ENCODE measurements at regions not wholly inside any gene's neighbourhood (a gene's known extent, or its start where the extent isn't known, plus 50 kb on each side); places are given as distances from the start of the nearest gene placed in this dataset.

DNA sequence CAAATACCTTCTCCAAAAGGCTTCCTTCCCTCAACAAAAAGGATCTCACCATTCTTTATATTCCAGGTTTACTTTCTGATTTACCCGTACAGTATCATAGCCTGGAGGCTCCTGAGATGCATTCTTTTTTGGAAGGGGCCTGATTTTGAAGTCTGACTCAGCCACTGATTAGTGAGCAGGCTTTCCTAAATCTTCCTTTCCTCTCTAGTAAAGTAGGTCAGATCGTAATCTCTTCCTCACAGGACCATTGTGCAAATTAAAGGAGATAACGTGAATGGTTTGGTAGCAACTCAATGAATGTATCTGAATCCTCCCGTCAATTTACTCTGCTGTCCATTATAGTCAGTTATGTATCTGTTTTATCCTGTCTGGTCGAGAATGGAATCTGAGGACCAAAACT, 227.7 kb upstream of the ANO5 start:
- no peaks in the 10 kb centered on the region for H3K4me1 ChIP-seq (ENCODE audit: control insufficient read depth, low read length)
- H3K9me3 ChIP-seq (ENCODE audit: control insufficient read depth, insufficient read depth, low read length), result no peaks in the 10 kb centered on the region
- no peaks in the 10 kb centered on the region for H3K9me2 ChIP-seq (replicated peaks; ENCODE audit: control insufficient read depth, low read length)
- H3F3A ChIP-seq (ENCODE audit: control insufficient read depth, insufficient read depth), result no peaks in the 10 kb centered on the region
- H4K20me1 ChIP-seq (ENCODE audit: control insufficient read depth, insufficient read depth, low read depth, low read length), result no peaks in the 10 kb centered on the region
- no peaks in the 10 kb centered on the region for H3K79me2 ChIP-seq (ENCODE audit: control insufficient read depth, low read length)
- no peak for TF ChIP-seq EZH2phosphoT487 (IDR thresholded peaks at IDR 0.05; ENCODE audit: borderline replicate concordance, low read length)
- TF ChIP-seq, protein P1, sequence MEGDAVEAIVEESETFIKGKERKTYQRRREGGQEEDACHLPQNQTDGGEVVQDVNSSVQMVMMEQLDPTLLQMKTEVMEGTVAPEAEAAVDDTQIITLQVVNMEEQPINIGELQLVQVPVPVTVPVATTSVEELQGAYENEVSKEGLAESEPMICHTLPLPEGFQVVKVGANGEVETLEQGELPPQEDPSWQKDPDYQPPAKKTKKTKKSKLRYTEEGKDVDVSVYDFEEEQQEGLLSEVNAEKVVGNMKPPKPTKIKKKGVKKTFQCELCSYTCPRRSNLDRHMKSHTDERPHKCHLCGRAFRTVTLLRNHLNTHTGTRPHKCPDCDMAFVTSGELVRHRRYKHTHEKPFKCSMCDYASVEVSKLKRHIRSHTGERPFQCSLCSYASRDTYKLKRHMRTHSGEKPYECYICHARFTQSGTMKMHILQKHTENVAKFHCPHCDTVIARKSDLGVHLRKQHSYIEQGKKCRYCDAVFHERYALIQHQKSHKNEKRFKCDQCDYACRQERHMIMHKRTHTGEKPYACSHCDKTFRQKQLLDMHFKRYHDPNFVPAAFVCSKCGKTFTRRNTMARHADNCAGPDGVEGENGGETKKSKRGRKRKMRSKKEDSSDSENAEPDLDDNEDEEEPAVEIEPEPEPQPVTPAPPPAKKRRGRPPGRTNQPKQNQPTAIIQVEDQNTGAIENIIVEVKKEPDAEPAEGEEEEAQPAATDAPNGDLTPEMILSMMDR (IDR thresholded peaks at IDR 0.05; ENCODE audit: low read depth, low read length, poor library complexity, severe bottlenecking), result no peak
- H3K4me2 ChIP-seq (ENCODE audit: low read length), result no peak overlapping the region
- H3K4me3 ChIP-seq (ENCODE audit: low read length), result no peak overlapping the region
- no peak overlapping the region for H3K27ac ChIP-seq (ENCODE audit: low read depth, low read length)
- no peaks in the 10 kb centered on the region for H3K36me3 ChIP-seq (ENCODE audit: control insufficient read depth, low read length)
- H3K27me3 ChIP-seq (ENCODE audit: control insufficient read depth, low read length), result no peaks in the 10 kb centered on the region

DNA sequence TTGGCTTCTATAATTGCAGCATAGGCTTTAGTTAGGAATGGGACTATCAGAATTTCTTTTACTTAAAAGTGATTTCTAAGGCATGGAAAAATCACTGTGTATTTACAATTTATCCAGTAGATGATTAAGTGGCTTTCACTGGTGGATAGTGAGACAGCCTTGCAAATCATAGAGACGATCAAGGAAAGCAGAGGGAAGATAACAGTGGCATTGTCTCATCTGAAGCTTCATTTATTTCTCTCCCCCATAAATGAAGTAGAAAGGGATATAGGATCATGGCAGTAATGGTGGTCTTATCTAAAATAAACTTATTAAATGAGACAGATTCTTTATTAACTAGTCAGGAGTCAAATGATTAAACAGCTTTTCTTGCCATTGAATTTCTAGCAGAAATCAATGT, 224.2 kb upstream of the ANO5 start:
- no peaks in the 10 kb centered on the region for H4K20me1 ChIP-seq (ENCODE audit: control insufficient read depth, insufficient read depth, low read depth, low read length)
- no peak for TF ChIP-seq EZH2phosphoT487 (IDR thresholded peaks at IDR 0.05; ENCODE audit: borderline replicate concordance, low read length)
- TF ChIP-seq, protein P1 (IDR thresholded peaks at IDR 0.05; ENCODE audit: low read depth, low read length, poor library complexity, severe bottlenecking), result no peak

DNA sequence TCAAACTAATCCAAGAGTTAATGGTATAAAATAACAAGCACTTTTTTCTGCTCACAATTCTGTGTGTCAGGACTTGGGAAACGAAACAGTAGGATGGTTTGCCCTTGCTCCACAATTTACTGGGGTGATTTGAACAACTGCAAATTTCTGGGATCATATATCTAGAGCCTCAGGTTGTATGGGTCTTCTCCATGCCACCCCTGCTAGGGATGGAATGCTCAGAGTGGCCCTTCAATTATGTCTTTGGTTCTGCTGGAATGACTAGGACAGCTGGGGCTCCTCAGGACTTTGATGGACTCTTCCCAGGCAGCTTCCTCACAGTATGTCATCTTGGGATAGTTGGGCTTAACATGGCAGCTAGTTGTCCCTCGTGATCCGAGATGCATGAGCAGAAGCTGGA, 223.0 kb upstream of the ANO5 start:
- no peaks in the 10 kb centered on the region for H3K9me2 ChIP-seq (replicated peaks; ENCODE audit: control insufficient read depth, low read length)
- no peaks in the 10 kb centered on the region for H4K20me1 ChIP-seq (ENCODE audit: control insufficient read depth, insufficient read depth, low read depth, low read length)
- no peak overlapping the region for H3K4me3 ChIP-seq (ENCODE audit: low read length)
- no peak overlapping the region for H3K4me2 ChIP-seq (ENCODE audit: low read length)
- H3K79me2 ChIP-seq (ENCODE audit: control insufficient read depth, low read length), result no peaks in the 10 kb centered on the region
- no peaks in the 10 kb centered on the region for H3K27me3 ChIP-seq (ENCODE audit: control insufficient read depth, low read length)
- no peaks in the 10 kb centered on the region for H3F3A ChIP-seq (ENCODE audit: control insufficient read depth, insufficient read depth)
- H3K27ac ChIP-seq (ENCODE audit: low read depth, low read length), result no peak overlapping the region
- no peaks in the 10 kb centered on the region for H3K4me1 ChIP-seq (ENCODE audit: control insufficient read depth, low read length)
- H3K36me3 ChIP-seq (ENCODE audit: control insufficient read depth, low read length), result no peaks in the 10 kb centered on the region
- H3K9me3 ChIP-seq (ENCODE audit: control insufficient read depth, insufficient read depth, low read length), result no peaks in the 10 kb centered on the region
- no peak for TF ChIP-seq EZH2phosphoT487 (IDR thresholded peaks at IDR 0.05; ENCODE audit: borderline replicate concordance, low read length)
- TF ChIP-seq, protein P1 (IDR thresholded peaks at IDR 0.05; ENCODE audit: low read depth, low read length, poor library complexity, severe bottlenecking), result no peak

More for the DNA sequence above, 224.2 kb upstream of the ANO5 start:
- no peak overlapping the region for H3K4me2 ChIP-seq (ENCODE audit: low read length)
- no peaks in the 10 kb centered on the region for H3K4me1 ChIP-seq (ENCODE audit: control insufficient read depth, low read length)
- H3K27ac ChIP-seq (ENCODE audit: low read depth, low read length), result no peak overlapping the region
- H3K36me3 ChIP-seq (ENCODE audit: control insufficient read depth, low read length), result no peaks in the 10 kb centered on the region
- H3K27me3 ChIP-seq (ENCODE audit: control insufficient read depth, low read length), result no peaks in the 10 kb centered on the region
- H3K9me2 ChIP-seq (replicated peaks; ENCODE audit: control insufficient read depth, low read length), result no peaks in the 10 kb centered on the region
- no peaks in the 10 kb centered on the region for H3F3A ChIP-seq (ENCODE audit: control insufficient read depth, insufficient read depth)
- no peaks in the 10 kb centered on the region for H3K79me2 ChIP-seq (ENCODE audit: control insufficient read depth, low read length)
- no peak overlapping the region for H3K4me3 ChIP-seq (ENCODE audit: low read length)
- H3K9me3 ChIP-seq (ENCODE audit: control insufficient read depth, insufficient read depth, low read length), result no peaks in the 10 kb centered on the region

DNA sequence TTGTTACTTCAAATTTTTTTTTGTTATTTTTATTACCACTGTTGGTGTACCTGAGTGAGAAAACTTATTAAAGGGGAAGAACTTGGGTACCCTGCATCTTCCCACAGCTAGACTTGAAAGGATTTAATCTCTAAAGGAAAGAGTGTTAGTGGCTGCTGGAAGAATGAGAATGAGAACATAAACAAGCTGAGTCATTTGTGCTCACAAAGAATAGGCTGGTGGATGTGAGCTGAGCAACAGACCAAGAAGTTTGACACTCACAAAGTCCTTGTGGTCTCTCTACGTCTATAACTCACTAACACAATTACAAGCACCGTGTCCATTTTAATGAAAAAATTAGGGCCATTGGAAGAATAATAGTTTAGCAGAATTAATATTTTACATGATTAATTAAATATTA, 217.6 kb upstream of the ANO5 start:
- Histone ChIP-seq H3K27me3 (ENCODE audit: control insufficient read depth, low read length) (no peaks in the 10 kb centered on the region), H3F3A (ENCODE audit: control insufficient read depth, insufficient read depth) (no peaks in the 10 kb centered on the region), H3K4me3 (ENCODE audit: low read length) (no peak overlapping the region), H3K4me2 (ENCODE audit: low read length) (no peak overlapping the region), H3K36me3 (ENCODE audit: control insufficient read depth, low read length) (no peaks in the 10 kb centered on the region), H3K79me2 (ENCODE audit: control insufficient read depth, low read length) (no peaks in the 10 kb centered on the region), H4K20me1 (ENCODE audit: control insufficient read depth, insufficient read depth, low read depth, low read length) (no peaks in the 10 kb centered on the region), H3K9me2 (replicated peaks; ENCODE audit: control insufficient read depth, low read length) (no peaks in the 10 kb centered on the region), H3K9me3 (ENCODE audit: control insufficient read depth, insufficient read depth, low read length) (no peaks in the 10 kb centered on the region), H3K4me1 (ENCODE audit: control insufficient read depth, low read length) (no peaks in the 10 kb centered on the region), H3K27ac (ENCODE audit: low read depth, low read length) (no peak overlapping the region)
- TF ChIP-seq EZH2phosphoT487 (IDR thresholded peaks at IDR 0.05; ENCODE audit: borderline replicate concordance, low read length), result no peak
- TF ChIP-seq, protein P1 (IDR thresholded peaks at IDR 0.05; ENCODE audit: low read depth, low read length, poor library complexity, severe bottlenecking), result no peak
